ENCODE measurements at regions not wholly inside any gene's neighbourhood (a gene's known extent, or its start where the extent isn't known, plus 50 kb on each side); places are given as distances from the start of the nearest gene placed in this dataset.

- H3K4me3 ChIP-seq, result no peak overlapping the region
- WGBS, 2 donors (ENCODE audit: low coverage in 1 of 2), result 28 to 40% methylated on average over 5 to 6 of the region's 6 CpGs
- no peak overlapping the region for H3K27ac ChIP-seq
- TF ChIP-seq CTCF (IDR thresholded peaks at IDR 0.05) (peak; percentile 73 to 95 (median 89)), EP300 (IDR thresholded peaks at IDR 0.05; ENCODE audit: low read depth) (no peak)
- H3K9me3 ChIP-seq, result no peaks in the 10 kb centered on the region
- intact Hi-C loops (cut with DNase I; ENCODE audit: low total_unique reads) (no loop called here), in situ Hi-C loops (cut with MboI; ENCODE audit: low pct_ligation_motif_present in 1 of 4, low pct_unique_long_range_greater_than_20kb in 1 of 4, low sequenced_read_pairs in 3 of 4) (no loop called here)
- H3K36me3 ChIP-seq, result no peaks in the 10 kb centered on the region
- H3K27me3 ChIP-seq, result no peaks in the 10 kb centered on the region
- DNase-seq, result peak; percentile 46
- no peaks in the 10 kb centered on the region for H3K4me1 ChIP-seq
These were observed 334.8 kb upstream of the CAMK1G start for GRCh38 chr1:209248649-209249279.

GRCh38 chr1:209249280-209249670 lies 334.2 kb upstream of the CAMK1G start:
- DNase-seq, result no peak
- Histone ChIP-seq H3K4me3 (no peak overlapping the region), H3K36me3 (no peaks in the 10 kb centered on the region), H3K27ac (no peak overlapping the region), H3K27me3 (no peaks in the 10 kb centered on the region), H3K9me3 (no peaks in the 10 kb centered on the region), H3K4me1 (no peaks in the 10 kb centered on the region)
- 32% methylated on average over 2 of the region's 2 CpGs; no CpG with 5 or more reads in 1 of the 2 donors for WGBS, 2 donors (ENCODE audit: low coverage in 1 of 2)
- intact Hi-C loops (cut with DNase I; ENCODE audit: low total_unique reads), result no loop called here
- TF ChIP-seq CTCF (IDR thresholded peaks at IDR 0.05) (no peak), POLR2A (IDR thresholded peaks at IDR 0.05) (no peak), EP300 (IDR thresholded peaks at IDR 0.05; ENCODE audit: low read depth) (no peak), POLR2AphosphoS5 (IDR thresholded peaks at IDR 0.05) (no peak)
- in situ Hi-C loops (cut with MboI; ENCODE audit: low pct_ligation_motif_present in 1 of 4, low pct_unique_long_range_greater_than_20kb in 1 of 4, low sequenced_read_pairs in 3 of 4), result no loop called here

- DNase-seq, result no peak
- in situ Hi-C loops (cut with MboI; ENCODE audit: low pct_ligation_motif_present in 1 of 4, low pct_unique_long_range_greater_than_20kb in 1 of 4, low sequenced_read_pairs in 3 of 4), result no loop called here
- Histone ChIP-seq H3K4me3 (no peak overlapping the region), H3K4me1 (no peaks in the 10 kb centered on the region), H3K27me3 (no peaks in the 10 kb centered on the region), H3K36me3 (no peaks in the 10 kb centered on the region), H3K27ac (no peak overlapping the region), H3K9me3 (no peaks in the 10 kb centered on the region)
- no peak for TF ChIP-seq EP300 (IDR thresholded peaks at IDR 0.05; ENCODE audit: low read depth)
- no peak for TF ChIP-seq CTCF (IDR thresholded peaks at IDR 0.05)
- TF ChIP-seq POLR2AphosphoS5 (IDR thresholded peaks at IDR 0.05), result no peak
- TF ChIP-seq POLR2A (IDR thresholded peaks at IDR 0.05), result no peak
- WGBS, 2 donors (ENCODE audit: low coverage in 1 of 2), result 64 to 67% methylated on average over 7 to 8 of the region's 8 CpGs
- intact Hi-C loops (cut with DNase I; ENCODE audit: low total_unique reads), result no loop called here
These were observed 333.6 kb upstream of the CAMK1G start for GRCh38 chr1:209249785-209250440.

GRCh38 chr1:209250861-209251636 lies 332.5 kb upstream of the CAMK1G start:
- in situ Hi-C loops (cut with MboI; ENCODE audit: low pct_ligation_motif_present in 1 of 4, low pct_unique_long_range_greater_than_20kb in 1 of 4, low sequenced_read_pairs in 3 of 4), result no loop called here
- Histone ChIP-seq H3K27me3 (no peaks in the 10 kb centered on the region), H3K9me3 (no peaks in the 10 kb centered on the region), H3K4me1 (no peaks in the 10 kb centered on the region), H3K4me3 (no peak overlapping the region), H3K27ac (no peak overlapping the region), H3K36me3 (no peaks in the 10 kb centered on the region)
- intact Hi-C loops (cut with DNase I; ENCODE audit: low total_unique reads), result no loop called here
- WGBS, 2 donors (ENCODE audit: low coverage in 1 of 2), result 77% methylated on average over 3 to 4 of the region's 4 CpGs
- no peak for DNase-seq
- no peak for TF ChIP-seq CTCF (IDR thresholded peaks at IDR 0.05)
- no peak for TF ChIP-seq EP300 (IDR thresholded peaks at IDR 0.05; ENCODE audit: low read depth)
- TF ChIP-seq POLR2A (IDR thresholded peaks at IDR 0.05), result no peak
- no peak for TF ChIP-seq POLR2AphosphoS5 (IDR thresholded peaks at IDR 0.05)
